ENCODE measurements at regions not wholly inside any gene's neighbourhood (a gene's known extent, or its start where the extent isn't known, plus 50 kb on each side); places are given as distances from the start of the nearest gene placed in this dataset.

DNA sequence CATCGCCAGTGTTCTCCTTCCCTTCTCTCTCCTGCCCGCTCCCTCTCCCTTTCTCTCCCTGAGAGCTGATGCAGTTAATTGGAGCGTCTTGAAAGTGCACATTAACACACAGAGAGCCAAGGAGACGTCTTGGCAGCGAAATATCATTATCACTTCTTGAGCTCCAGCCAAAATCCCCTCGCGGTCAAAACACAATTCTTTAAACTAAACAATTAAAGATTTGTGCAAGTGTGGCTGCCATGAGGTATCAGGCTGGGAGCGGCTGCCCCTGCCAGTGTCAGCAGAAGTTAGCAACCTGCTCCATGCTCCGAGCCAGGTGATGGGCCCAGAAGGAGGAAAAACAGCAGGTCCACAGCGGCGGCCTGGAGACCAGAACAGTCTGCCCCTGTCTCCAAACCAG is 100.9 kb upstream of the FOXP4 start:
- TF ChIP-seq MEIS1 (CRISPR knock-in tag; IDR thresholded peaks at IDR 0.05; ENCODE audit: borderline replicate concordance) (no peak), HOXA7 (CRISPR knock-in tag; IDR thresholded peaks at IDR 0.05; ENCODE audit: borderline replicate concordance) (no peak), HOXD13 (CRISPR knock-in tag; IDR thresholded peaks at IDR 0.05; ENCODE audit: borderline replicate concordance) (no peak), YY1 (tag by site-specific recombination; IDR thresholded peaks at IDR 0.05) (no peak)
- TF ChIP-seq, protein P1, sequence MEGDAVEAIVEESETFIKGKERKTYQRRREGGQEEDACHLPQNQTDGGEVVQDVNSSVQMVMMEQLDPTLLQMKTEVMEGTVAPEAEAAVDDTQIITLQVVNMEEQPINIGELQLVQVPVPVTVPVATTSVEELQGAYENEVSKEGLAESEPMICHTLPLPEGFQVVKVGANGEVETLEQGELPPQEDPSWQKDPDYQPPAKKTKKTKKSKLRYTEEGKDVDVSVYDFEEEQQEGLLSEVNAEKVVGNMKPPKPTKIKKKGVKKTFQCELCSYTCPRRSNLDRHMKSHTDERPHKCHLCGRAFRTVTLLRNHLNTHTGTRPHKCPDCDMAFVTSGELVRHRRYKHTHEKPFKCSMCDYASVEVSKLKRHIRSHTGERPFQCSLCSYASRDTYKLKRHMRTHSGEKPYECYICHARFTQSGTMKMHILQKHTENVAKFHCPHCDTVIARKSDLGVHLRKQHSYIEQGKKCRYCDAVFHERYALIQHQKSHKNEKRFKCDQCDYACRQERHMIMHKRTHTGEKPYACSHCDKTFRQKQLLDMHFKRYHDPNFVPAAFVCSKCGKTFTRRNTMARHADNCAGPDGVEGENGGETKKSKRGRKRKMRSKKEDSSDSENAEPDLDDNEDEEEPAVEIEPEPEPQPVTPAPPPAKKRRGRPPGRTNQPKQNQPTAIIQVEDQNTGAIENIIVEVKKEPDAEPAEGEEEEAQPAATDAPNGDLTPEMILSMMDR (tag by site-specific recombination; IDR thresholded peaks at IDR 0.05): no peak
